GM12878 (cell line): ENCODE measurements at regions not wholly inside any gene's neighbourhood (a gene's known extent, or its start where the extent isn't known, plus 50 kb on each side); places are given as distances from the start of the nearest gene placed in this dataset.

Experiments used
- ATAC-seq: fragments of 200-7000 bp; cut with Tn5 transposase; 3 replicates; pipeline ENCODE4 v1.9.1; 2020; ENCODE audit warnings: mild to moderate bottlenecking, moderate library complexity
- BruUV-seq: library from RNA; stranded (reverse); fragments of 400-500 nt; replicated peaks from 2 replicates; lab custom pipeline; 2021; lab: Mats Ljungman, UMichigan
- CTCF ChIA-PET: fragments of 300-600 bp; sonication (Branson Sonifier 250); formaldehyde crosslinking; extraction: SDS; loops from one replicate; lab custom pipeline; 2021; ENCODE audit warnings: inconsistent platforms; lab: Yijun Ruan, JAX
- POLR2A ChIA-PET: fragments of 350-600 bp; formaldehyde crosslinking; extraction: SDS; loops from one replicate; lab custom pipeline; 2021; ENCODE audit warnings: inconsistent platforms; lab: Charles Lee
- RAD21 ChIA-PET: fragments of 300-600 bp; sonication (Branson Sonifier 250); formaldehyde crosslinking; loops from one replicate; lab custom pipeline; 2023; ENCODE audit warnings: antibody characterized with exemption; ENCODE audit not compliant: unreplicated experiment; lab: Charles Lee
- SMC1A ChIA-PET: fragments of 300-600 bp; sonication (Branson Sonifier 250); formaldehyde crosslinking; loops from one replicate; lab custom pipeline; 2023; ENCODE audit not compliant: unreplicated experiment, uncharacterized antibody; lab: Charles Lee
- DNase-seq: peaks from one replicate; pipeline ENCODE4 v3.0.0-alpha.2; 2011; ENCODE audit warnings: low read depth, low spot score
- FAIRE-seq: peaks from 3 replicates; lab custom pipeline; 2011; peaks lifted over from hg19 to GRCh38; lab: Jason Lieb, UNC
- H2AFZ ChIP-seq: 2 replicates; pipeline ENCODE4 v1.6.0; 2011; ENCODE audit warnings: low read depth, low read length, control low read depth; ENCODE audit not compliant: control insufficient read depth
- H3K27ac ChIP-seq: 2 replicates; pipeline ENCODE4 v1.5.1; 2011; ENCODE audit warnings: control low read depth; ENCODE audit not compliant: control insufficient read depth, insufficient read depth
- H3K27me3 ChIP-seq, 2 experiments: replicated peaks in 1 of 2; 2 replicates each; pipeline versions ENCODE4 v1.6.0 to v1.6.1; 2011; ENCODE audit warnings: low read length in 1 of 2; ENCODE audit not compliant: control insufficient read depth in 2 of 2, insufficient read depth in 2 of 2
- H3K36me3 ChIP-seq, 2 experiments: 2 replicates each; pipeline ENCODE4 v1.5.1; 2011; ENCODE audit warnings: low read length in 1 of 2; ENCODE audit not compliant: control insufficient read depth in 2 of 2, insufficient read depth in 2 of 2
- H3K4me1 ChIP-seq: 2 replicates; pipeline ENCODE4 v1.6.1; 2011; ENCODE audit warnings: mild to moderate bottlenecking, low read length, moderate library complexity, mixed read lengths; ENCODE audit not compliant: control insufficient read depth, insufficient read depth
- H3K4me2 ChIP-seq: 2 replicates; pipeline ENCODE4 v1.6.0; 2011; ENCODE audit warnings: control low read depth; ENCODE audit not compliant: control insufficient read depth, insufficient read depth
- H3K4me3 ChIP-seq: fragments of 200-600 bp; sonication (generic); 2 replicates; pipeline ENCODE4 v1.5.1; 2016
- H3K79me2 ChIP-seq: 2 replicates; pipeline ENCODE4 v1.6.0; 2011; ENCODE audit warnings: low read length; ENCODE audit not compliant: control insufficient read depth, insufficient read depth
- H3K9ac ChIP-seq: 2 replicates; pipeline ENCODE4 v1.8.0; 2011; ENCODE audit warnings: low read length, control low read depth, mixed read lengths; ENCODE audit not compliant: control insufficient read depth, insufficient read depth
- H3K9me3 ChIP-seq: replicated peaks from 3 replicates; pipeline ENCODE4 v1.5.1; 2011; ENCODE audit warnings: mild to moderate bottlenecking, low read length; ENCODE audit not compliant: control insufficient read depth, insufficient read depth
- H4K20me1 ChIP-seq: 2 replicates; pipeline ENCODE4 v1.6.0; 2011; ENCODE audit not compliant: control insufficient read depth, insufficient read depth
- DPF2 ChIP-seq: fragments of 450-650 bp; IDR thresholded peaks from 2 replicates; pipeline ENCODE4 v1.6.1; 2017; ENCODE audit warnings: mild to moderate bottlenecking
- E2F4 ChIP-seq: IDR thresholded peaks from 2 replicates; pipeline ENCODE4 v1.6.1; 2012; ENCODE audit warnings: low read depth, low read length, improper control_type of control experiment
- ESRRA ChIP-seq: IDR thresholded peaks from 2 replicates; pipeline ENCODE4 v1.6.1; 2012; ENCODE audit warnings: mild to moderate bottlenecking, low read length, improper control_type of control experiment
- FOXM1 ChIP-seq: IDR thresholded peaks from 2 replicates; pipeline ENCODE4 v1.6.1; 2012; ENCODE audit warnings: low read depth, mild to moderate bottlenecking, inconsistent platforms, low read length, moderate library complexity
- HCFC1 ChIP-seq: fragments of 150-350 bp; IDR thresholded peaks from 2 replicates; pipeline ENCODE4 v1.6.1; 2014; ENCODE audit warnings: low read length
- IKZF1 ChIP-seq: fragments of 450-650 bp; conservative IDR thresholded peaks from 2 replicates; pipeline ENCODE4 v1.6.1; 2017; ENCODE audit warnings: antibody characterized with exemption, mild to moderate bottlenecking
- NR2F1 ChIP-seq: fragments of 450-650 bp; conservative IDR thresholded peaks from 2 replicates; pipeline ENCODE4 v1.6.1; 2017; ENCODE audit warnings: mild to moderate bottlenecking
- PAX8 ChIP-seq: fragments of 450-650 bp; IDR thresholded peaks from 2 replicates; pipeline ENCODE4 v1.6.1; 2017; ENCODE audit warnings: mild to moderate bottlenecking, moderate library complexity
- RB1 ChIP-seq: fragments of 450-650 bp; formaldehyde crosslinking; IDR thresholded peaks from 2 replicates; pipeline ENCODE4 v1.6.1; 2017; ENCODE audit warnings: mild to moderate bottlenecking, borderline replicate concordance
- SMAD1 ChIP-seq: fragments of 450-650 bp; IDR thresholded peaks from 2 replicates; pipeline ENCODE4 v1.6.1; 2018; ENCODE audit warnings: mild to moderate bottlenecking, low read depth; ENCODE audit not compliant: partially characterized antibody
- TCF12 ChIP-seq: IDR thresholded peaks from 2 replicates; pipeline ENCODE4 v1.6.1; 2011; ENCODE audit warnings: low read depth, mild to moderate bottlenecking, low read length
- ZBTB40 ChIP-seq: fragments of 450-650 bp; IDR thresholded peaks from 2 replicates; pipeline ENCODE4 v1.6.1; 2016; ENCODE audit warnings: mild to moderate bottlenecking, moderate library complexity, borderline replicate concordance
- ZNF622 ChIP-seq: fragments of 450-650 bp; IDR thresholded peaks from 2 replicates; pipeline ENCODE4 v1.6.1; 2017; ENCODE audit warnings: mild to moderate bottlenecking, inconsistent platforms
- ZSCAN29 ChIP-seq: fragments of 450-650 bp; IDR thresholded peaks from 2 replicates; pipeline ENCODE4 v1.6.1; 2017; ENCODE audit warnings: mild to moderate bottlenecking, moderate library complexity
- WGBS: methylation state at CpG from one replicate; pipeline ENCODE4 v1.1.6; 2016; ENCODE audit warnings: low lambda C conversion rate; ENCODE audit not compliant: insufficient replicate concordance, insufficient coverage; ENCODE audit errors: missing lambda C conversion rate; 5-methylcytosine and 5-hydroxymethylcytosine counted together
- in situ Hi-C: fragments of 300-500 bp; cut with MboI; formaldehyde crosslinking; loops from 9 replicates; pipeline ENCODE4 v1.14.3; 2018; ENCODE audit warnings: mixed read lengths
- intact Hi-C: fragments of 100-400 bp; cut with micrococcal nuclease; formaldehyde crosslinking; loops from one replicate; pipeline ENCODE4 v1.14.2; 2022; ENCODE audit not compliant: unreplicated experiment
- TF ChIP-seq, protein P1 (sequence below): fragments of 450-650 bp; formaldehyde crosslinking; IDR thresholded peaks from 2 replicates; pipeline ENCODE4 v1.4.0; 2022; ENCODE audit warnings: mild to moderate bottlenecking, moderate library complexity

GRCh38 chrX:99798936-99799335 is 611.1 kb downstream of the PCDH19 start:
- WGBS = 0% methylated on average over 3 of the region's 3 CpGs
- Histone ChIP-seq H3K4me3 (no peak overlapping the region), H3K27ac (no peak overlapping the region), H3K4me2 (no peak overlapping the region), H3K9ac (no peak overlapping the region), H4K20me1 (no peaks in the 10 kb centered on the region), H3K27me3 (no peaks in the 10 kb centered on the region), H3K36me3 (no peaks in the 10 kb centered on the region), H3K79me2 (no peaks in the 10 kb centered on the region), H2AFZ (no peak overlapping the region), H3K4me1 (no peaks in the 10 kb centered on the region), H3K9me3 (no peaks in the 10 kb centered on the region; the same call in 2 of the 3 replicates)
- SMC1A ChIA-PET = no interaction called here
- RAD21 ChIA-PET = no interaction called here
- intact Hi-C loops (no loop called here), in situ Hi-C loops (no loop called here)
- no peak for TF ChIP-seq ZSCAN29
- no peak for TF ChIP-seq RB1
- no peak for TF ChIP-seq HCFC1
- TF ChIP-seq ZNF622 = no peak
- TF ChIP-seq ZBTB40 = no peak
- TF ChIP-seq, protein P1, sequence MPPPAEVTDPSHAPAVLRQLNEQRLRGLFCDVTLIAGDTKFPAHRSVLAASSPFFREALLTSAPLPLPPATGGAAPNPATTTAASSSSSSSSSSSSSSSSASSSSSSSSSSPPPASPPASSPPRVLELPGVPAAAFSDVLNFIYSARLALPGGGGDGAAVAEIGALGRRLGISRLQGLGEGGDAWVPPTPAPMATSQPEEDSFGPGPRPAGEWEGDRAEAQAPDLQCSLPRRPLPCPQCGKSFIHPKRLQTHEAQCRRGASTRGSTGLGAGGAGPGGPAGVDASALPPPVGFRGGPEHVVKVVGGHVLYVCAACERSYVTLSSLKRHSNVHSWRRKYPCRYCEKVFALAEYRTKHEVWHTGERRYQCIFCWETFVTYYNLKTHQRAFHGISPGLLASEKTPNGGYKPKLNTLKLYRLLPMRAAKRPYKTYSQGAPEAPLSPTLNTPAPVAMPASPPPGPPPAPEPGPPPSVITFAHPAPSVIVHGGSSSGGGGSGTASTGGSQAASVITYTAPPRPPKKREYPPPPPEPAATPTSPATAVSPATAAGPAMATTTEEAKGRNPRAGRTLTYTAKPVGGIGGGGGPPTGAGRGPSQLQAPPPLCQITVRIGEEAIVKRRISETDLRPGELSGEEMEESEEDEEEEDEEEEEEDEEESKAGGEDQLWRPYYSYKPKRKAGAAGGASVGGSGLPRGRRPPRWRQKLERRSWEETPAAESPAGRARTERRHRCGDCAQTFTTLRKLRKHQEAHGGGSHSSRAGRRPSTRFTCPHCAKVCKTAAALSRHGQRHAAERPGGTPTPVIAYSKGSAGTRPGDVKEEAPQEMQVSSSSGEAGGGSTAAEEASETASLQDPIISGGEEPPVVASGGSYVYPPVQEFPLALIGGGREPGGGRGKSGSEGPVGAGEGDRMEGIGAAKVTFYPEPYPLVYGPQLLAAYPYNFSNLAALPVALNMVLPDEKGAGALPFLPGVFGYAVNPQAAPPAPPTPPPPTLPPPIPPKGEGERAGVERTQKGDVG (CRISPR knock-in tag) = no peak
- no peak for TF ChIP-seq NR2F1
- TF ChIP-seq E2F4 = no peak
- TF ChIP-seq ESRRA = no peak
- no peak for TF ChIP-seq FOXM1
- TF ChIP-seq TCF12 = no peak
- TF ChIP-seq SMAD1 = no peak
- no peak for TF ChIP-seq PAX8
- no peak for TF ChIP-seq IKZF1
- no peak for TF ChIP-seq DPF2
- POLR2A ChIA-PET = no interaction called here
- DNase-seq (no peak), FAIRE-seq (no peak), ATAC-seq (no peak)
- BruUV-seq = no TSS peak
- CTCF ChIA-PET = no interaction called here
